ENCODE measurements at regions not wholly inside any gene's neighbourhood (a gene's known extent, or its start where the extent isn't known, plus 50 kb on each side); places are given as distances from the start of the nearest gene placed in this dataset.

GRCh38 chr2:238554468-238555315, 128.0 kb downstream of the ASB1 start:
- no peak for TF ChIP-seq NRF1 (IDR thresholded peaks at IDR 0.05; ENCODE audit: low read depth, low read length)
- TF ChIP-seq FOXJ3 (CRISPR knock-in tag; IDR thresholded peaks at IDR 0.05): no peak
- TF ChIP-seq RXRA (IDR thresholded peaks at IDR 0.05; ENCODE audit: borderline replicate concordance, low read depth): no peak
- TF ChIP-seq RCOR1 (IDR thresholded peaks at IDR 0.05; ENCODE audit: low read length): no peak
- no peak for TF ChIP-seq RAD21 (IDR thresholded peaks at IDR 0.05; ENCODE audit: low read length)
- no peak for TF ChIP-seq MEF2A (IDR thresholded peaks at IDR 0.05; ENCODE audit: borderline replicate concordance, low read depth)
- TF ChIP-seq ELF1 (IDR thresholded peaks at IDR 0.05): no peak
- no peak for TF ChIP-seq PBX3 (IDR thresholded peaks at IDR 0.05)
- TF ChIP-seq FOXM1 (IDR thresholded peaks at IDR 0.05; ENCODE audit: low read depth): no peak
- TF ChIP-seq CTCF (IDR thresholded peaks at IDR 0.05): no peak
- H3K4me2 ChIP-seq: no peak overlapping the region
- CTCF ChIA-PET: no interaction called here

GRCh38 chr2:238555786-238556542, 129.2 kb downstream of the ASB1 start:
- Histone ChIP-seq H3K9ac (no peak overlapping the region), H3F3A (replicated peaks; ENCODE audit: insufficient read depth) (no peaks in the 10 kb centered on the region), H3K9me3 (no peaks in the 10 kb centered on the region), H3K79me2 (ENCODE audit: insufficient read depth) (no peaks in the 10 kb centered on the region), H3K4me3 (ENCODE audit: low read depth in 2 of 2, low read length in 1 of 2) (no peak overlapping the region), H3K27ac (ENCODE audit: low read depth in 2 of 2, low read length in 1 of 2) (no peak overlapping the region), H2AFZ (ENCODE audit: low read depth) (no peak overlapping the region), H3K4me1 (ENCODE audit: control insufficient read depth in 1 of 2, insufficient read depth in 2 of 2, low read depth in 1 of 2, low read length in 1 of 2) (no peaks in the 10 kb centered on the region), H3K36me3 (replicated peaks in 1 of 2; ENCODE audit: control insufficient read depth in 1 of 2, insufficient read depth in 2 of 2, low read length in 1 of 2) (no peaks in the 10 kb centered on the region), H3K9me2 (no peaks in the 10 kb centered on the region), H4K20me1 (ENCODE audit: insufficient read depth) (no peaks in the 10 kb centered on the region), H3K27me3 (ENCODE audit: insufficient read depth) (no peaks in the 10 kb centered on the region), H3K4me2 (no peak overlapping the region)
- POLR2A ChIA-PET: no interaction called here
- peak; percentile 75 for TF ChIP-seq REST (IDR thresholded peaks at IDR 0.05; ENCODE audit: low read depth, low read length)
- no peak for TF ChIP-seq RCOR1 (IDR thresholded peaks at IDR 0.05; ENCODE audit: low read length)
- DNase-seq: no peak
- 72% methylated on average over 12 of the region's 13 CpGs for WGBS (ENCODE audit: low lambda C conversion rate)
- CTCF ChIA-PET: no interaction called here

More at GRCh38 chr2:238554468-238555315, 128.0 kb downstream of the ASB1 start:
- DNase-seq: no peak
- H3K9me2 ChIP-seq: no peaks in the 10 kb centered on the region
- H3K4me1 ChIP-seq (ENCODE audit: control insufficient read depth in 1 of 2, insufficient read depth in 2 of 2, low read depth in 1 of 2, low read length in 1 of 2): no peaks in the 10 kb centered on the region
- H4K20me1 ChIP-seq (ENCODE audit: insufficient read depth): no peaks in the 10 kb centered on the region
- H3F3A ChIP-seq (replicated peaks; ENCODE audit: insufficient read depth): no peaks in the 10 kb centered on the region
- no peak overlapping the region for H3K27ac ChIP-seq (ENCODE audit: low read depth in 2 of 2, low read length in 1 of 2)
- H3K79me2 ChIP-seq (ENCODE audit: insufficient read depth): no peaks in the 10 kb centered on the region
- no peak overlapping the region for H3K9ac ChIP-seq
- no peak overlapping the region for H3K4me3 ChIP-seq (ENCODE audit: low read depth in 2 of 2, low read length in 1 of 2)
- no peaks in the 10 kb centered on the region for H3K9me3 ChIP-seq
- POLR2A ChIA-PET: no interaction called here
- 76% methylated on average over 20 of the region's 26 CpGs for WGBS (ENCODE audit: low lambda C conversion rate)
- H3K36me3 ChIP-seq (replicated peaks in 1 of 2; ENCODE audit: control insufficient read depth in 1 of 2, insufficient read depth in 2 of 2, low read length in 1 of 2): no peaks in the 10 kb centered on the region
- no peak overlapping the region for H2AFZ ChIP-seq (ENCODE audit: low read depth)
- H3K27me3 ChIP-seq (ENCODE audit: insufficient read depth): no peaks in the 10 kb centered on the region

All from SK-N-SH (cell line).